ENCODE measurements at regions not wholly inside any gene's neighbourhood (a gene's known extent, or its start where the extent isn't known, plus 50 kb on each side); places are given as distances from the start of the nearest gene placed in this dataset.

DNA sequence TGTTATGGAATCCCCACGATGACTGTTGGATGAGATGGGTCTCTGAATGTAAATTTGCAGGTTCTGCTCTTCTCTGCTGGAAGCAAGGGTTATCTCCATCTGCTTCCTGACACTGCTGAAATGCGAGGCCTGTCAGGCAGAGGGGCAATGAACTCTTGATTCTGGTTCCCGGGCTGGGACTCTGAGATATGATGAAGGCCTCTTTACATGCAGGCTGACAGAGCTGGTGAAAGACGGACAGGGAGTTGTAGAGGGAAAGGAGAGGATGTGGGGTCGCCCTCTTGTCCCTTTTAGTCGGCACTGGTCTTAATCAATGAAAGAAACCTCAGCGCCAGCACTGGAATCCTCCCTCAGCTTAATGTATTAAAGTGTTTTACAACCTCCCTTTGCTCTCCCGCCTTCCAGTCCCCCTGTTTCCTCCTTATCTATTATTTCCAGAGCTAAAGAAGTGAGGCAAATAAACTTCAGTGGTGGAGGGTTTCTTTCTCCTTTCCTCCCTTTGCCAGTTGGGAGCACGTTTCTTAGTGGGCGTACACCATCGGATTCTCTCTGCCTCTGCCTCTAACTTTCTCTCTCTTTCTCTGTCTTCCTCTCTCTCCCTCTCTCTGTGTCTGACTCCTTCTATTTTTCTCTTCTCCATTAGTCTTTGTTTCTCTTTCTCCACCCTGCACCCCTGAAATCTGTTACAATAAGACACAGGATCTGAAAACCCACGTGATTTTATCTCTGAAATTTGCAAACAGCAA is 145.6 kb downstream of the BAMBI start (continued):
- TF ChIP-seq, protein P1, sequence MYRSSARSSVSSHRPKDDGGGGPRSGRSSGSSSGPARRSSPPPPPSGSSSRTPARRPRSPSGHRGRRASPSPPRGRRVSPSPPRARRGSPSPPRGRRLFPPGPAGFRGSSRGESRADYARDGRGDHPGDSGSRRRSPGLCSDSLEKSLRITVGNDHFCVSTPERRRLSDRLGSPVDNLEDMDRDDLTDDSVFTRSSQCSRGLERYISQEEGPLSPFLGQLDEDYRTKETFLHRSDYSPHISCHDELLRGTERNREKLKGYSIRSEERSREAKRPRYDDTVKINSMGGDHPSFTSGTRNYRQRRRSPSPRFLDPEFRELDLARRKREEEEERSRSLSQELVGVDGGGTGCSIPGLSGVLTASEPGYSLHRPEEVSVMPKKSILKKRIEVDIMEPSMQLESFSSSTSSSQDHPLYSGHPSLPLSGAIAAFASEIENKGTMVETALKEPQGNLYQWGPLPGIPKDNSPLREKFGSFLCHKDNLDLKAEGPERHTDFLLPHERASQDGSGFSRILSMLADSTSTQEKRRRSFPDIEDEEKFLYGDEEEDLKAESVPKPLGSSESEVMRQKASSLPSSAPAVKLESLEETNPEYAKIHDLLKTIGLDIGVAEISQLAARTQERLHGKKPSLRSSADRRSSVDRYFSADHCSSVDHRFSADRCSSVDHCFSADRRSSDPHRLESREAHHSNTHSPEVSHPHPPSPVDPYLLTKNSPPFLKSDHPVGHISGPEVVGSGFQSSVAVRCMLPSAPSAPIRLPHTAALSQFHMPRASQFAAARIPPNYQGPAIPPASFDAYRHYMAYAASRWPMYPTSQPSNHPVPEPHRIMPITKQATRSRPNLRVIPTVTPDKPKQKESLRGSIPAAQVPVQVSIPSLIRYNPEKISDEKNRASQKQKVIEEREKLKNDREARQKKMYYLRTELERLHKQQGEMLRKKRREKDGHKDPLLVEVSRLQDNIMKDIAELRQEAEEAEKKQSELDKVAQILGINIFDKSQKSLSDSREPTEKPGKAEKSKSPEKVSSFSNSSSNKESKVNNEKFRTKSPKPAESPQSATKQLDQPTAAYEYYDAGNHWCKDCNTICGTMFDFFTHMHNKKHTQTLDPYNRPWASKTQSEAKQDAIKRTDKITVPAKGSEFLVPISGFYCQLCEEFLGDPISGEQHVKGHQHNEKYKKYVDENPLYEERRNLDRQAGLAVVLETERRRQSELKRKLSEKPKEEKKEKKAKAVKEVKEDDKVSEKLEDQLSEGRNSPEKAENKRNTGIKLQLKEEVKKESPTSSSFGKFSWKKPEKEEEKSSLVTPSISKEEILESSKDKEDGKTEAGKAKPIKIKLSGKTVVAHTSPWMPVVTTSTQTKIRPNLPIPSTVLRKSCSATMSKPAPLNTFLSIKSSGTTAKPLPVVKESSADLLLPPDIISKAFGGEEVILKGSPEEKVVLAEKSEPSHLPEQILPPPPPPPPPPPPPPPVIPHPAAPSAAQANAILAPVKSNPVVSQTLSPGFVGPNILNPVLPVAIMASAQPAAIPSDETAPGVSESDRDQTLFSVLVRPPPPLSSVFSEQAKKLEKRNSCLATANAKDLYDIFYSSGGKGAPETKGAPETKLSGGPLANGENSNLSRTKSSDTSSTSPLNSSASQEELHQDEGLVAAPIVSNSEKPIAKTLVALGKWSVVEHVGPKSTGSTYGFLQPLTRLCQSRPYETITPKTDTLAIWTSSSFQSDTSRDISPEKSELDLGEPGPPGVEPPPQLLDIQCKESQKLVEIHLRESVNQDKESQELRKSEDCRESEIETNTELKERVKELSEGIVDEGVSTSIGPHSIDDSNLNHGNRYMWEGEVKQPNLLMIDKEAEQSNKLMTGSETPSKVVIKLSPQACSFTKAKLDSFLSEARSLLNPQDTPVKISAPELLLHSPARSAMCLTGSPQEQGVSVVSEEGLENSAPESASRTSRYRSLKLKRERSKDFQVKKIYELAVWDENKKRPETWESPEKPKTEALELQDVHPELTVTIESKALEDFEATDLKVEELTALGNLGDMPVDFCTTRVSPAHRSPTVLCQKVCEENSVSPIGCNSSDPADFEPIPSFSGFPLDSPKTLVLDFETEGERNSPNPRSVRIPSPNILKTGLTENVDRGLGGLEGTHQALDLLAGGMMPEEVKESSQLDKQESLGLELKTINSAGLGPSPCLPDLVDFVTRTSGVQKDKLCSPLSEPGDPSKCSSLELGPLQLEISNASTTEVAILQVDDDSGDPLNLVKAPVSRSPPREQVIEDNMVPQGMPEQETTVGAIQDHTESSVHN (IDR thresholded peaks at IDR 0.05; ENCODE audit: borderline replicate concordance in 1 of 2, low read depth in 1 of 2): 0 out of 4 replicates have a peak, but pooled peaks of 1 of the 2 experiments have one; percentile 28
- TF ChIP-seq ZNF766 (CRISPR knock-in tag; conservative IDR thresholded peaks at IDR 0.05): peak; percentile 79; the same call in 1 of the 2 replicates
- peak; percentile 14 for TF ChIP-seq RBM25 (IDR thresholded peaks at IDR 0.05; ENCODE audit: low read depth, low read length, severe bottlenecking)
- TF ChIP-seq, protein P2, sequence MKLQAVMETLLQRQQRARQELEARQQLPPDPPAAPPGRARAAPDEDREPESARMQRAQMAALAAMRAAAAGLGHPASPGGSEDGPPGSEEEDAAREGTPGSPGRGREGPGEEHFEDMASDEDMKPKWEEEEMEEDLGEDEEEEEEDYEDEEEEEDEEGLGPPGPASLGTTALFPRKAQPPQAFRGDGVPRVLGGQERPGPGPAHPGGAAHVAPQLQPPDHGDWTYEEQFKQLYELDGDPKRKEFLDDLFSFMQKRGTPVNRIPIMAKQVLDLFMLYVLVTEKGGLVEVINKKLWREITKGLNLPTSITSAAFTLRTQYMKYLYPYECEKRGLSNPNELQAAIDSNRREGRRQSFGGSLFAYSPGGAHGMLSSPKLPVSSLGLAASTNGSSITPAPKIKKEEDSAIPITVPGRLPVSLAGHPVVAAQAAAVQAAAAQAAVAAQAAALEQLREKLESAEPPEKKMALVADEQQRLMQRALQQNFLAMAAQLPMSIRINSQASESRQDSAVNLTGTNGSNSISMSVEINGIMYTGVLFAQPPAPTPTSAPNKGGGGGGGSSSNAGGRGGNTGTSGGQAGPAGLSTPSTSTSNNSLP (IDR thresholded peaks at IDR 0.05; ENCODE audit: borderline replicate concordance, low read depth, low read length): peak; percentile 56; the same call in 1 of the 2 replicates
- 0 out of 2 replicates have a peak, but pooled peaks have one; percentile 11 for TF ChIP-seq RB1 (IDR thresholded peaks at IDR 0.05; ENCODE audit: low read depth)
- no peak for TF ChIP-seq HCFC1 (IDR thresholded peaks at IDR 0.05; ENCODE audit: low read depth, low read length)
- no peak for TF ChIP-seq PTTG1 (tag; IDR thresholded peaks at IDR 0.05; ENCODE audit: low read depth)
- no peak for TF ChIP-seq XRCC5 (IDR thresholded peaks at IDR 0.05; ENCODE audit: low read depth, low read length)
- TF ChIP-seq ZNF143 (CRISPR knock-in tag; IDR thresholded peaks at IDR 0.05): no peak
- TF ChIP-seq SMAD4 (CRISPR knock-in tag; conservative IDR thresholded peaks at IDR 0.05): no peak; the same call in 1 of the 2 replicates
- no peak for TF ChIP-seq C11orf30 (IDR thresholded peaks at IDR 0.05; ENCODE audit: low read depth)
- no peak for TF ChIP-seq RFX7 (CRISPR knock-in tag; IDR thresholded peaks at IDR 0.05)
- TF ChIP-seq JUN (IDR thresholded peaks at IDR 0.05; ENCODE audit: borderline replicate concordance, low read depth, low read length): no peak
- no peak for TF ChIP-seq JUN (CRISPR knock-in tag; IDR thresholded peaks at IDR 0.05; ENCODE audit: borderline replicate concordance)
- peak; percentile 48; the same call in 1 of the 2 replicates for TF ChIP-seq NFE2 (IDR thresholded peaks at IDR 0.05; ENCODE audit: low read depth)
- peak; percentile 50 for TF ChIP-seq TAF9B (IDR thresholded peaks at IDR 0.05; ENCODE audit: partially characterized antibody)
- no peak for TF ChIP-seq SRSF3 (IDR thresholded peaks at IDR 0.05; ENCODE audit: insufficient read depth, low read length)
- TF ChIP-seq ZNF24 (IDR thresholded peaks at IDR 0.05): 0 out of 2 replicates have a peak, but pooled peaks have one; percentile 19
- TF ChIP-seq FOXA1 (IDR thresholded peaks at IDR 0.05; ENCODE audit: borderline replicate concordance): no peak
